Panc1 (cell line): ENCODE measurements at regions not wholly inside any gene's neighbourhood (a gene's known extent, or its start where the extent isn't known, plus 50 kb on each side); places are given as distances from the start of the nearest gene placed in this dataset.

Experiments used
- ATAC-seq: fragments of 200-7000 bp; cut with Tn5 transposase; 2 replicates; pipeline ENCODE4 v1.9.1; 2020; ENCODE audit warnings: mild to moderate bottlenecking, moderate library complexity
- BruUV-seq: library from RNA; stranded (reverse); fragments of 400-500 nt; replicated peaks from 2 replicates; lab custom pipeline; 2021; lab: Mats Ljungman, UMichigan
- CTCF ChIA-PET: fragments of 300-600 bp; sonication (Branson Sonifier 250); formaldehyde crosslinking; loops from one replicate; lab custom pipeline; 2022; ENCODE audit warnings: antibody characterized with exemption; lab: Charles Lee
- POLR2A ChIA-PET: fragments of 300-600 bp; sonication (Branson Sonifier 250); formaldehyde crosslinking; loops from one replicate; lab custom pipeline; 2022; ENCODE audit warnings: antibody characterized with exemption; lab: Charles Lee
- DNase-seq: peaks from one replicate; pipeline ENCODE4 v3.0.0-alpha.2; 2010; ENCODE audit warnings: low read depth, low spot score
- H3K27ac ChIP-seq: 2 replicates; pipeline ENCODE4 v1.5.1; 2011; ENCODE audit warnings: mild to moderate bottlenecking, low read length, inconsistent platforms
- H3K27me3 ChIP-seq: fragments of 200-500 bp; sonication (Bioruptor generic); 2 replicates; pipeline ENCODE4 v1.6.0; 2014; ENCODE audit warnings: low read length, inconsistent platforms; ENCODE audit not compliant: control insufficient read depth, insufficient read depth
- H3K36me3 ChIP-seq: fragments of 200-500 bp; sonication (Bioruptor generic); 2 replicates; pipeline ENCODE4 v1.5.1; 2014; ENCODE audit warnings: inconsistent platforms, mild to moderate bottlenecking, low read length, moderate library complexity; ENCODE audit not compliant: control insufficient read depth, insufficient read depth
- H3K4me1 ChIP-seq: 2 replicates; pipeline ENCODE4 v1.5.1; 2011; ENCODE audit warnings: inconsistent platforms, mild to moderate bottlenecking, low read length, moderate library complexity; ENCODE audit not compliant: control insufficient read depth, insufficient read depth
- H3K4me3 ChIP-seq, 2 experiments: 2 replicates each; pipeline ENCODE4 v1.5.1; 2011 to 2012; ENCODE audit warnings: low read depth in 2 of 2, low read length in 2 of 2, mild to moderate bottlenecking in 2 of 2, inconsistent platforms in 1 of 2, moderate library complexity in 1 of 2
- H3K9me3 ChIP-seq: fragments of 200-500 bp; sonication (Bioruptor generic); 2 replicates; pipeline ENCODE4 v1.5.1; 2014; ENCODE audit warnings: low read depth, mild to moderate bottlenecking, inconsistent platforms, low read length, moderate library complexity; ENCODE audit not compliant: control insufficient read depth, insufficient read depth
- POLR2AphosphoS5 ChIP-seq: IDR thresholded peaks from 2 replicates; pipeline ENCODE4 v1.6.1; 2012; ENCODE audit warnings: mild to moderate bottlenecking, low read depth, low read length, moderate library complexity
- REST ChIP-seq, 2 experiments: IDR thresholded peaks; 2 replicates each; pipeline ENCODE4 v1.6.1; 2011 to 2012; ENCODE audit warnings: low read depth in 2 of 2, control low read depth in 1 of 2, low read length in 1 of 2, mild to moderate bottlenecking in 1 of 2, moderate library complexity in 1 of 2; ENCODE audit not compliant: insufficient read depth in 1 of 2
- SIN3A ChIP-seq: IDR thresholded peaks from 2 replicates; pipeline ENCODE4 v1.6.1; 2012; ENCODE audit warnings: low read depth, mild to moderate bottlenecking, low read length, moderate library complexity, borderline replicate concordance; ENCODE audit not compliant: insufficient read depth
- TCF7L2 ChIP-seq: IDR thresholded peaks from 2 replicates; pipeline ENCODE4 v1.6.1; 2011; ENCODE audit warnings: mild to moderate bottlenecking, low read depth, low read length, inconsistent platforms
- in situ Hi-C: cut with HindIII; loops from 2 replicates; pipeline ENCODE4 v1.10.0; 2016; ENCODE audit warnings: low sequenced_read_pairs, low pct_unique_long_range_greater_than_20kb
- intact Hi-C: fragments of 100-400 bp; cut with micrococcal nuclease; formaldehyde crosslinking; loops from one replicate; pipeline ENCODE4 v1.10.0; 2022; ENCODE audit not compliant: unreplicated experiment
- TF ChIP-seq, protein P1 (sequence below): fragments of 450-650 bp; IDR thresholded peaks from 2 replicates; pipeline ENCODE4 v1.5.1; 2017; ENCODE audit warnings: mild to moderate bottlenecking

GRCh38 chr10:14382531-14382930 lies 51.8 kb upstream of the FRMD4A start:
- no peaks in the 10 kb centered on the region for H3K27me3 ChIP-seq
- no peaks in the 10 kb centered on the region for H3K4me1 ChIP-seq
- no peaks in the 10 kb centered on the region for H3K9me3 ChIP-seq
- intact Hi-C loops: no loop called here
- H3K4me3 ChIP-seq: no peak overlapping the region
- BruUV-seq: no TSS peak
- CTCF ChIA-PET: no interaction called here
- ATAC-seq: no peak
- in situ Hi-C loops: no loop called here
- H3K36me3 ChIP-seq: no peaks in the 10 kb centered on the region
- POLR2A ChIA-PET: no interaction called here
- DNase-seq: no peak
- no peak overlapping the region for H3K27ac ChIP-seq
- no peak for TF ChIP-seq POLR2AphosphoS5
- TF ChIP-seq, protein P1, sequence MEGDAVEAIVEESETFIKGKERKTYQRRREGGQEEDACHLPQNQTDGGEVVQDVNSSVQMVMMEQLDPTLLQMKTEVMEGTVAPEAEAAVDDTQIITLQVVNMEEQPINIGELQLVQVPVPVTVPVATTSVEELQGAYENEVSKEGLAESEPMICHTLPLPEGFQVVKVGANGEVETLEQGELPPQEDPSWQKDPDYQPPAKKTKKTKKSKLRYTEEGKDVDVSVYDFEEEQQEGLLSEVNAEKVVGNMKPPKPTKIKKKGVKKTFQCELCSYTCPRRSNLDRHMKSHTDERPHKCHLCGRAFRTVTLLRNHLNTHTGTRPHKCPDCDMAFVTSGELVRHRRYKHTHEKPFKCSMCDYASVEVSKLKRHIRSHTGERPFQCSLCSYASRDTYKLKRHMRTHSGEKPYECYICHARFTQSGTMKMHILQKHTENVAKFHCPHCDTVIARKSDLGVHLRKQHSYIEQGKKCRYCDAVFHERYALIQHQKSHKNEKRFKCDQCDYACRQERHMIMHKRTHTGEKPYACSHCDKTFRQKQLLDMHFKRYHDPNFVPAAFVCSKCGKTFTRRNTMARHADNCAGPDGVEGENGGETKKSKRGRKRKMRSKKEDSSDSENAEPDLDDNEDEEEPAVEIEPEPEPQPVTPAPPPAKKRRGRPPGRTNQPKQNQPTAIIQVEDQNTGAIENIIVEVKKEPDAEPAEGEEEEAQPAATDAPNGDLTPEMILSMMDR: no peak
- TF ChIP-seq SIN3A: no peak
- no peak for TF ChIP-seq REST (IDR thresholded peaks at IDR 0.05; ENCODE audit: insufficient read depth in 1 of 2, low read depth in 2 of 2, low read length in 1 of 2)
- TF ChIP-seq TCF7L2: no peak

- no peak overlapping the region for H3K27ac ChIP-seq
- ATAC-seq (no peak), DNase-seq (no peak)
- CTCF ChIA-PET: no interaction called here
- POLR2A ChIA-PET: no interaction called here
- BruUV-seq: no TSS peak
- intact Hi-C loops: no loop called here
- H3K36me3 ChIP-seq: no peaks in the 10 kb centered on the region
- H3K4me3 ChIP-seq: no peak overlapping the region
- TF ChIP-seq SIN3A: no peak
- TF ChIP-seq, protein P1: no peak
- no peak for TF ChIP-seq REST (IDR thresholded peaks at IDR 0.05; ENCODE audit: insufficient read depth in 1 of 2, low read depth in 2 of 2, low read length in 1 of 2)
- TF ChIP-seq TCF7L2: no peak
- no peak for TF ChIP-seq POLR2AphosphoS5
- no peaks in the 10 kb centered on the region for H3K4me1 ChIP-seq
- H3K27me3 ChIP-seq: no peaks in the 10 kb centered on the region
- no peaks in the 10 kb centered on the region for H3K9me3 ChIP-seq
- in situ Hi-C loops: no loop called here
These were observed 51.3 kb upstream of the FRMD4A start for GRCh38 chr10:14382022-14382421.
